Left renal cortex interstitium (tissue), 4 donors: ENCODE measurements at regions not wholly inside any gene's neighbourhood (a gene's known extent, or its start where the extent isn't known, plus 50 kb on each side); places are given as distances from the start of the nearest gene placed in this dataset.
"Not testable (repeated sequence)": the region's sequence is repeated elsewhere in the genome, so short reads cannot be mapped to it uniquely, and the experiment has no call there.

Experiments used
- DNase-seq, 4 donors: peaks; one replicate each; pipeline ENCODE4 v3.0.0-alpha.2; 2013; ENCODE audit warnings: low read depth in 4 of 4, low spot score in 2 of 4, missing footprints in 1 of 4

DNA sequence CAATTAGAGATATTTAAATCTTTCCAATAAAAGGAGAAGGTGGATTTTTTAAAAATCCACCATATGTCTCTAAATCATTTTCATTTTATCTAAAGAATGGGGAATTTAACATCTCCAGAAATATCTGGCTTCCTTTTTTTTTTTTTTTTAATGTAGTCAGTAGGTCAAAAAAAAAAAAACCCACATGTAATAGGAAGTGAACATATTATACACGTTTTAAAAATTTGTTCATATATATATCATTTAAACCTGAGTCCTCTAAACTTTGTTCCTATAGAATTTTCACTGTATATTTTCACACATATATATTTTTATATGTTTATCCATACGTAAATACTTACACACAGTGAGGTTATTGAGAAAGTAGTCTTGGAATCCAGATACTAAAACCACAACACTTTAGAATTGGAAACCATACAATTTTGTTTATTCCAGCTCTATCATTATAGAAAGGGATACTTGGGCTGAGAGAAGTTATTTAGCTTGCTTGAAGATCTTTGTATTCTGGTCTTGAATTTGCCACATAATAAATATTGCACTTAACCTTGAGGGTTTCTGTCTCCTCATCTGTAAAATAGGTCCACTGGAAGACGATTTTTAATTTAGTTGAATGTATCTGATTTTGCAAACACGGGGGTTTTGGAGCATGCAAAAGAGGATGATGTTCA is 62.1 kb upstream of the ZNF217 start:
- DNase-seq = no peak

DNA sequence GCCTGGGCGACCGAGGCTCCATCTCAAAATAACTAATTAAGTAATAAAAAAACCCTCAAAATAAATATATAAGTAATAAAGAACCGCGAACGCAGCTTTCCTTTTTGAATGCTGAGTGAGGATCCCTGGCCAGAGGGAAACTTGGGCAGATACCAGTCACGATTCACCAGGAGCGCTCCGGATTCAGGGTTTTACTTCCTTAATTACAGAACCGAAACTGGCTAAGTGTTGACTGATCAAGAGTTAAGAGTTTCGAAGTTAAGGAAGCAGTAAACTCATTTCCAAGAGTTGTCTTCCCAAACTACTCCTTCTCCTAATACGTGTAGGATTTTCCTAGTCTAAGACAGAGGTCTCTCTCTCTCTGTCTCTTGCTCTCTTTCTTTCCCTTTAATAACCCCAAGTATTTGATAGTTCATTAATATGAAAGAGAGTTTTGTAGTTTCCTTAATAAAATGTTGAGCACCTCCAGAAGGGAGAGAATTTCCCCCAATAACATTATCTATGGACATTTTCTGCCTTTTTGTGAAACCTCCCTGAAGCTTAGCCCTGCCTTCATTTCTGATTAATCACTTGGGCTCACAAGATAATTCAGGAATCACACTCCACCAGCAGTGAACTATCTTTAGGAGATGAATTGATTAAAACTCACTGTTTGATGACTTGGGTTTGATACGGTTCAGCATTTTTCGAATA is 61.4 kb upstream of the ZNF217 start:
- DNase-seq = no peak

DNA sequence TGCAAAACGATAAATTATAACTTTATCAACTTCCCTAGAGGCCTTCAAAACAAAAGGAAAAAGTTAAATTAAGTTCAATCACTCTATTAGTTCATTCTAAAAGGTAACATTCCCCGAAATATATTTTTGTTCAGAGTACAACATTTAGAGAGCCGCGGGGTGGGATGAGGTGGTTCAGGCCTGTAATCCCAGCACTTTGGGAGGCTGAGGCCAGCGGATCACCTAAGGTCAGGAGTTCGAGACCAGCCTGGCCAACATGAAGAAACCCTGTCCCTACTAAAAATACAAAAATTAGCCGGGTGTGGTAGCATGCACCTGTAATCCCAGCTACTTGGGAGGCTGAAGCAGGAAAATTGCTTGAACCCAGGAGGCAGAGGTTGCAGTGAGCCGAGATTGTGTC is 60.9 kb upstream of the ZNF217 start:
- DNase-seq = not testable (repeated sequence)

DNA sequence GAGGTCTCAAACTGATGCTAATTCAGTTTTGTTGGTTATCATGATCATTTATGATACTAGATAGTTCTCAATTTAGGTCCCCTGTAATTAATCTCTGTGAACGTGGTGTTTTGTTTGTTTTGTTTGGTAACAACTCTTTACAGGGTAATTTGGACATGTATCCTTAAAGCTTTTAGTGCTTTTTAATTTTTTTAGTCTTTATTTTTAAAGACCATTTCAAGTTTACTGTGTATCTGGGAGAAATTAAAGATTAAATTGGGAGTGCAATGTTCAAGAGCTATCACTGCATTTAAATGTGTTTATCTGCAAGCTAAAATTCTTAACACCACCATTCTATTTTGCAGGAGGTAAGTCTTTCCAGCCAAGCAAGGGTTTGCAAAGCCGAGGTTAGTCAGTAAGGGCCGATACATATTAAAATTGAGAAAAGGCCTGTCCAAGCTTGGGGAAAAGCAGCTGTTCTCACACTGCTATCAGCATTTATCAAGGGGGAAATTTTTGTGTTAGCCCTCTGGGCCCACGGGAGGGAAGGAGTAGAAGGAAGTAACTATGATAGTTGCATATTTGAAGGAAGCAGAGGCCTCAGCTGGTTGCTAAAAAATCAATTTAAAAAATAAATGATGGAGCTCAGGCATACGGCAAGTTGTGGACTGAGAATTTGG is 59.3 kb upstream of the ZNF217 start:
- no peak for DNase-seq

DNA sequence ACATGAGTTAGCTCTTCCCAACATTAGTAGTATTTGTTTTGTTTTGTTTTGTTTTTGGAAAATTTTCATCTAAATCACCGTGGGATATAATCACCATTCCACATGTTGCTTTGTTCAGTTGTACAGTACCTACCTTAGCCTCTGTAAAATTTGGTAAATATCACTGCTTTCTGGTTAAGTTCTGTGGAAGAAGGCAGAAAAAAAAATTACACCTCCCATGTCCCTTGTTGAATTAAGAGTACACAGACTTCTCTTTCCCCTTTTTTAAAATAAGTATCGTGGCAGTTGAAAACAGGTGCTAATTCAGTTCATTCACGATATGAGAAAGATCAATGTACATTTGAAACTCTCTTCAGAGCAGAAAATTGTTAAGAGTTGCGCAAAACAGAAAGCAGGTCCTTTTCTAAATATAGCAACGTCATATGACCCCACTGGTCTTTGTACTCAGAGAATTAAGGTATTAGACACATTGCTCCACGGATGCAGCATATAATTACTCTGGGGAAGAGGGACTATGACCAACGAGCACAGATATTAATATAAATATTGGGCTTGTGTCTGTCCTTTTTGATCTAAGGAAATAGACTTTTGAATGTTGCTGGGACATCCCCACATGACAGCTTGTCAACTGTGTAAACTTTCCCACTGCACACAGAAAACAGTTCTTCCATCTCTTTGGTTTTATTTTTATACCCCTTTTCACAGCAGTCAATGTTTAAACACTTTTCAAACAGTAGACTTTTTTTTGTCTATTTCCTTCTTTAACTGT is 58.6 kb upstream of the ZNF217 start:
- DNase-seq = no peak

DNA sequence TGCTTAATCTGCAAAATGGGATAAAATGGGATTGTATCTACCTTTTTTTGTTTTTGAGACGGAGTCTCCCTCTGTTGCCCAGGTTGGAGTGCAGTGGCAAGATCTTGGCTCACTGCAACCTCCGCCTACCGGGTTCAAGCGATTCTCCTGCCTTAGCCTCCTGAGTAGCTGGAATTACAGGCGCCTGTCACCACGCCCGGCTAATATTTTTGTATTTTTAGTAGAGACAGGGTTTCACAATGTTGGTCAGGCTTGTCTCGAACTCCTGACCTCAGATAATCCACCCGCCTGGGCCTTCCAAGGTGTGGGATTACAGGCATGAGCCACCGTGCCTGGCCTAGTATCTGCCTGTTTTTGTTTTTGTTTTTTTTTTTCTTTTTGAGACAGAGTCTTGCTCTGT is 55.9 kb upstream of the ZNF217 start:
- not testable (repeated sequence) for DNase-seq

DNA sequence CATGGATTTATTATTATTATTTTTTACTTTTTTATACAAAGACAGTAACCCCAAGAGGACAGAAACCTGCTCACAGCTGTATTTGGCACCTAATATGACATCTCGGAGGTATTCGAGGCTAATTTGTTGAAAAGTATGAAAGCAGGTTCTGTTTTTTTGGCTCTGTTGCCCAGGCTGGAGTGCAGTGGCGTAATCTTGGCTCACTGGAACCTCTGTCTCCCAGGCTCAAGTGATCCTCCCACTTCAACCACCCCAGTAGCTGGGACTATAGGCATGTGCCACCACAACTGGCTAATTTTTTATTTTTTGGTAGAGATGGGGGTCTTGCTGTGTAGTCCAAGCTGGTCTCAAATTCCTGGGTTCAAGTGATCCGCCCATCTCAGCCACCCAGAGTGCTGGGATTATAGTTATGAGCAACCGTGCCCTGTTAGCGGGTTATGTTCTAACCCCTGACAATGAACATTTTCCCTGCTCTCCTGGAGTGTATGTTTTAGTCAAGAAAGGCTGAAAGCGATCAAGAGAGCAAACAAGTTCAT is 53.7 kb upstream of the ZNF217 start:
- DNase-seq = no peak

DNA sequence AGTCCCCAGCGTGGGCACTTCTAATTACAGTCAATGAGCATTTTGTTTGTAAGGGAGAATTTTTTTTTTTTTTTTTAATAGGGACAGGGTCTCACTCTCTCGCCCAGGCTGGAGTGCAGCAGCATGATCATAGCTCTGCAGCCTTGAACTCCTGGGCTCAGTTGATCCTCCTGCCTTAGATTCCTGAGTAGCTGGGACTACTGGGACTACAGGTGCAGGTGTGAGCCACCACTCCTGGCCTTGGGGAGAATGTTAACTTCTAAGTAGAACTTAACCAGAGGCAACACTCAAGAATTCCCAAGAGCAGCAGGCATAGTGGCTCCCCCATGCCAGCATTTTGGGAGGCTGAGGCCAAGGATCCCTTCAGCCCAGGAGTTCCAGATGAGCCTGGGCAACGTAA is 52.9 kb upstream of the ZNF217 start:
- DNase-seq = no peak

DNA sequence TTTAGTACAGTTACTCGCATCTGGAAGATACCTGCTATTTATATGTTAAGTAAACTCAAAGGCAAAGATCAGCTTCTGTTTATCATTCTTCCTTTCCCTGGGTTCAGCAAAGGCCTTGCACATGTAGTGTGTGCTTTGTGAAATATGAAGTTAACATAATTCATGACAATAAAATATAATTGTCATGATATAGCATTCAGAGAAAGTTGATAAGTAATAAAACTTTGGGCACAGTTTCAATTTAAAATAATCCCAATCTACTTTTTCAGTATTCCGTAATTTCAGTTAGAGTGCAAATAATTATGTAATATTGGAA is 51.9 kb upstream of the ZNF217 start:
- no peak for DNase-seq

DNA sequence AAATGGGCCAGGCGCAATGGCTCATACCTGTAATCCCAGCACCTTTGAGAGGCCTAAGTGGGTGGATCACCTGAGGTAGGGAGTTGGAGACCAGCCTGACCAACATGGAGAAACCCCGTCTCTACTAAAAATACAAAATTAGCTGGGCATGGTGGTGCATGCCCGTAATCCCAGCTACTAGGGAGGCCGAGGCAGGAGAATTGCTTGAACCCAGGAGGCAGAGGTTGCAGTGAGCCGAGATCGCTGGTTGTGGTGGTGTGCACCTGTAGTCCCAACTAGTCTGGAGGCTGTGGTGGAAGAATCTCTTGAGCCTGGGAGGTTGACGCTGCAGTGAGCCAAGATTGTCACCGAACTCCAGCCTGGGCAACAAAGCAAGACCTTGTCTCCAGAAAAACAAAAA is 50.5 kb upstream of the ZNF217 start:
- DNase-seq = not testable (repeated sequence)
